Ovary (tissue), 7 donors: ENCODE measurements at regions not wholly inside any gene's neighbourhood (a gene's known extent, or its start where the extent isn't known, plus 50 kb on each side); places are given as distances from the start of the nearest gene placed in this dataset.

Experiments used
- DNase-seq, 5 donors: peaks; one replicate each; pipeline ENCODE4 v3.0.0-alpha.2; 2019 to 2020
- H3K27ac ChIP-seq, 2 donors: fragments of 200-600 bp; one replicate each; pipeline versions ENCODE4 v1.5.1 to v1.8.0; 2019 to 2022
- H3K27me3 ChIP-seq: fragments of 200-600 bp; one replicate; pipeline ENCODE4 v1.8.0; 2022
- H3K36me3 ChIP-seq: fragments of 200-600 bp; sonication (generic); one replicate; pipeline ENCODE4 v1.5.1; 2019
- H3K4me1 ChIP-seq: one replicate; pipeline ENCODE4 v1.8.1; 2013; ENCODE audit warnings: mild to moderate bottlenecking, moderate library complexity; ENCODE audit not compliant: insufficient read depth
- H3K4me3 ChIP-seq: fragments of 200-600 bp; sonication (generic); one replicate; pipeline ENCODE4 v1.5.1; 2017
- H3K9me3 ChIP-seq, 2 donors: fragments of 200-600 bp in 1 of 2; sonication (generic) in 1 of 2; one replicate each; pipeline versions ENCODE4 v1.5.1 to v1.8.1; 2013 to 2019; ENCODE audit warnings: mild to moderate bottlenecking in 1 of 2, moderate library complexity in 1 of 2
- CTCF ChIP-seq, 3 donors: fragments of 450-650 bp in 2 of 3; fragments of 200-600 bp in 1 of 3; IDR thresholded peaks; one replicate each; pipeline versions ENCODE4 v1.5.1 to v1.8.0; 2016 to 2022; ENCODE audit warnings: antibody characterized with exemption in 3 of 3, mild to moderate bottlenecking in 1 of 3
- EP300 ChIP-seq: sonication (generic); formaldehyde crosslinking; IDR thresholded peaks from one replicate; pipeline ENCODE4 v1.6.1; 2017; ENCODE audit warnings: antibody characterized with exemption
- POLR2A ChIP-seq: fragments of 450-650 bp; IDR thresholded peaks from one replicate; pipeline ENCODE4 v1.6.1; 2017; ENCODE audit warnings: antibody characterized with exemption, mild to moderate bottlenecking, moderate library complexity
- WGBS, 3 donors: extraction: QIAGEN DNeasy Blood & Tissue Kit in 1 of 3; methylation state at CpG; one replicate each; pipeline versions ENCODE4 v1.1.5 to v1.1.7; 2013 to 2017; 5-methylcytosine and 5-hydroxymethylcytosine counted together
- intact Hi-C, 4 donors: fragments of 100-400 bp; cut with DNase I; formaldehyde crosslinking; loops; one replicate each; pipeline versions ENCODE4 v1.11.0 to v1.15.1; 2022 to 2023
- donor health status: DM: no; HTN: no; CAD: no; lungs with moderate emphysema.
- donor health status: DM: no; HTN: no; CAD: no.
- donor health status: Bipolar disorder and iron deficiency.
- donor health status: DM: no; HTN: no; CAD: no.
- donor health status: DM: yes; HTN: yes; CAD: no.

- TF ChIP-seq EP300 (no peak), POLR2A (no peak), CTCF (IDR thresholded peaks at IDR 0.05) (no peak)
- Histone ChIP-seq H3K4me3 (no peak overlapping the region), H3K9me3 (no peaks in the 10 kb centered on the region), H3K27me3 (no peaks in the 10 kb centered on the region), H3K4me1 (no peaks in the 10 kb centered on the region), H3K27ac (no peak overlapping the region), H3K36me3 (no peaks in the 10 kb centered on the region)
- intact Hi-C loops, result no loop called here
- 69 to 81% (median 79%) methylated on average over 2 of the region's 2 CpGs for WGBS, 3 donors
- DNase-seq, result no peak
These were observed 265.0 kb upstream of the SOX2 start for GRCh38 chr3:181446741-181447140.

GRCh38 chr3:181442066-181442465 lies 269.7 kb upstream of the SOX2 start:
- DNase-seq, result no peak
- Histone ChIP-seq H3K36me3 (no peaks in the 10 kb centered on the region), H3K4me1 (no peaks in the 10 kb centered on the region), H3K9me3 (no peaks in the 10 kb centered on the region), H3K4me3 (no peak overlapping the region), H3K27me3 (no peaks in the 10 kb centered on the region), H3K27ac (no peak overlapping the region)
- intact Hi-C loops, result no loop called here
- TF ChIP-seq CTCF (IDR thresholded peaks at IDR 0.05), result no peak
- no peak for TF ChIP-seq EP300
- TF ChIP-seq POLR2A, result no peak
- 54 to 79% (median 57%) methylated on average over 3 of the region's 3 CpGs for WGBS, 3 donors

- Histone ChIP-seq H3K9me3 (no peaks in the 10 kb centered on the region), H3K27ac (no peak overlapping the region), H3K36me3 (no peaks in the 10 kb centered on the region), H3K27me3 (no peaks in the 10 kb centered on the region), H3K4me1 (no peaks in the 10 kb centered on the region), H3K4me3 (no peak overlapping the region)
- intact Hi-C loops, result no loop called here
- TF ChIP-seq EP300 (no peak), POLR2A (no peak), CTCF (IDR thresholded peaks at IDR 0.05) (no peak)
- WGBS, 3 donors, result 72 to 81% (median 77%) methylated on average over 4 of the region's 4 CpGs
- DNase-seq, result no peak
These were observed 278.7 kb upstream of the SOX2 start for GRCh38 chr3:181432992-181433391.

- intact Hi-C loops, result no loop called here
- H3K9me3 ChIP-seq, result no peaks in the 10 kb centered on the region
- 27 to 44% (median 38%) methylated on average over 4 of the region's 4 CpGs for WGBS, 3 donors
- H3K4me1 ChIP-seq, result no peaks in the 10 kb centered on the region
- TF ChIP-seq EP300 (no peak), POLR2A (no peak), CTCF (IDR thresholded peaks at IDR 0.05) (no peak)
- H3K27me3 ChIP-seq, result no peaks in the 10 kb centered on the region
- H3K4me3 ChIP-seq, result no peak overlapping the region
- DNase-seq, result no peak
- no peaks in the 10 kb centered on the region for H3K36me3 ChIP-seq
- H3K27ac ChIP-seq, result no peak overlapping the region
These were observed 280.0 kb upstream of the SOX2 start for GRCh38 chr3:181431748-181432147.

- Histone ChIP-seq H3K36me3 (no peaks in the 10 kb centered on the region), H3K4me1 (no peaks in the 10 kb centered on the region), H3K9me3 (no peaks in the 10 kb centered on the region), H3K27me3 (no peaks in the 10 kb centered on the region), H3K4me3 (no peak overlapping the region), H3K27ac (no peak overlapping the region)
- DNase-seq, result no peak
- TF ChIP-seq POLR2A, result no peak
- TF ChIP-seq CTCF (IDR thresholded peaks at IDR 0.05), result no peak
- TF ChIP-seq EP300, result no peak
- intact Hi-C loops, result no loop called here
- WGBS, 3 donors, result 5 to 28% (median 7%) methylated on average over 3 of the region's 3 CpGs
These were observed 286.7 kb upstream of the SOX2 start for GRCh38 chr3:181425074-181425473.
